ENCODE measurements at regions not wholly inside any gene's neighbourhood (a gene's known extent, or its start where the extent isn't known, plus 50 kb on each side); places are given as distances from the start of the nearest gene placed in this dataset.

DNA sequence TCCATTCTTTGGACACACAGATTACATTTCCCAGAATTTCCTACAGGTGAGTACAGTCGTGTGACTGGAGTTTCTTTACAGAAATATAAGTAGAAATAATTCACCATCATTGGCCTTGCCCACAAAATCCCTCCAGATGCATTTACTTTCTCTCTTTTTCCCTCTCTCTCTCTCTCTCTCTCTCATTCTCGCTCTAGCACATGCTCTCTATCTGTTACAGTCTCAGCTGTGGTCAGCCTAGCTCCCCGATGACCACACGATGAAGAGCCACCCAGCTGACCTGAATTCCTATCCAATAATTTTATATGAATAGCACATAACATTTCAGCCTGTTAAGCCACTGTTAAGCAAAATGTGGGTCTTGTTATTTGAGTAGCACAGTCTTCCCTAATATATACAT lies 507.9 kb downstream of the PCDH7 start:
- ATAC-seq (ENCODE audit: low FRiP score) = no peak
- TF ChIP-seq, protein P1, sequence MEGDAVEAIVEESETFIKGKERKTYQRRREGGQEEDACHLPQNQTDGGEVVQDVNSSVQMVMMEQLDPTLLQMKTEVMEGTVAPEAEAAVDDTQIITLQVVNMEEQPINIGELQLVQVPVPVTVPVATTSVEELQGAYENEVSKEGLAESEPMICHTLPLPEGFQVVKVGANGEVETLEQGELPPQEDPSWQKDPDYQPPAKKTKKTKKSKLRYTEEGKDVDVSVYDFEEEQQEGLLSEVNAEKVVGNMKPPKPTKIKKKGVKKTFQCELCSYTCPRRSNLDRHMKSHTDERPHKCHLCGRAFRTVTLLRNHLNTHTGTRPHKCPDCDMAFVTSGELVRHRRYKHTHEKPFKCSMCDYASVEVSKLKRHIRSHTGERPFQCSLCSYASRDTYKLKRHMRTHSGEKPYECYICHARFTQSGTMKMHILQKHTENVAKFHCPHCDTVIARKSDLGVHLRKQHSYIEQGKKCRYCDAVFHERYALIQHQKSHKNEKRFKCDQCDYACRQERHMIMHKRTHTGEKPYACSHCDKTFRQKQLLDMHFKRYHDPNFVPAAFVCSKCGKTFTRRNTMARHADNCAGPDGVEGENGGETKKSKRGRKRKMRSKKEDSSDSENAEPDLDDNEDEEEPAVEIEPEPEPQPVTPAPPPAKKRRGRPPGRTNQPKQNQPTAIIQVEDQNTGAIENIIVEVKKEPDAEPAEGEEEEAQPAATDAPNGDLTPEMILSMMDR (IDR thresholded peaks at IDR 0.05) = no peak

DNA sequence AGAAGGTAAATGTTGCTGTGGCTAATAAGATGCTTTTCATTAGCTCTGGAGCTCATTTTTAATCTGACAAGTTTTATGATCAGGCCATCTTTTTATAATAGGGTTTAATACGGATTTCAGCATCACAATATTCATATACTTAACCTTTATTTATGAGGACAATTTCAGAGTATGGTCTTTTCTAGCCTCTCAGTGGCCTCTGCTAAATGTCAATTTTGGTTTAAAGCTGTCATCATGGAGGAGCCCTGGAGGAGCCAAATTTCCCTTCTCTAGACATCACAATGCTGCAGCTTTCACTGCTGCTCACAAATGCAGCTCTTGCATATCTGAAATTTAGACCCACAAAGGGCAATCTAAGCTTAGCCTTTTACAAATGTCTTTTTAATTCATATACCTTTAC lies 510.4 kb downstream of the PCDH7 start:
- DNase-seq (ENCODE audit: low spot score) (no peak), ATAC-seq (ENCODE audit: low FRiP score) (no peak)
- TF ChIP-seq, protein P1 (IDR thresholded peaks at IDR 0.05) = no peak

More for the DNA sequence above, 507.9 kb downstream of the PCDH7 start:
- no peak for DNase-seq (ENCODE audit: low spot score)

DNA sequence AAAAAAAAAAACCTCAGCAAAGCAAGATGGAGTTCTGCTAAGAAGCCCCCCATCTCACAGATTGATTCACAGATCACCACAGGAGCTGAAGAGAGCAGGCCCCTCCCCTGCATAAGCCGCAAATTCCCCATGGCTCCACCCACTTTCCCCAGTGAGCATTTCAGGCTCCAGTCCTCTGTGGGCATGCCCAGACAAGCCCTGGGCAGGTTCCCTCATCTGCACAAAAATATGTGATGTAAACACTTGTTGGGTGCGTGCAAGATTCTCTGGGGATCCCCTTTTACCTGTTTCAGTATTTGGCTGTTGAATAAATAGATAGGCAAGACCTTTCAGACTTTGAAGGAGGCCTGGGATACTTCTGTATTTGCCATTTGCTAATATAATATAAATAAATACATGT lies 514.3 kb downstream of the PCDH7 start:
- DNase-seq (ENCODE audit: low spot score) (no peak), ATAC-seq (ENCODE audit: low FRiP score) (no peak)
- TF ChIP-seq, protein P1 (IDR thresholded peaks at IDR 0.05) = no peak

DNA sequence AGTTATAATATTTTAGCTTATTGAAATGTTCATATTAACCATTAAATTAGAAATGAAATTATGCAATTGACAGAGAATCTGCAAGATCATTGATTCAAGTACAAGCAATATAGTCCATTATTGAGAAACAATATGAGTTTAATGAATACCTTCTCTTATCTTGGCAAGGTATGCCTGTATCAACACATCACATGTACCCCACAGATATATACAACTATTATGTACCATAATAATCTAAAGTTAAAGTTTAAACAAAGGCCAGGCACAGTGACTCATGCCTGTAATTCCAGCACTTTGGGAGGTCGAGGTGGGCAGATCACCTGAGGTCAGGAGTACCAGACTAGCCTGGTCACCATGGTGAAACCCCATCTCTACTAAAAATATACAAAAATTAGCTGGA lies 514.7 kb downstream of the PCDH7 start:
- ATAC-seq (ENCODE audit: low FRiP score) (no peak), DNase-seq (ENCODE audit: low spot score) (no peak)
- TF ChIP-seq, protein P1 (IDR thresholded peaks at IDR 0.05) = no peak

DNA sequence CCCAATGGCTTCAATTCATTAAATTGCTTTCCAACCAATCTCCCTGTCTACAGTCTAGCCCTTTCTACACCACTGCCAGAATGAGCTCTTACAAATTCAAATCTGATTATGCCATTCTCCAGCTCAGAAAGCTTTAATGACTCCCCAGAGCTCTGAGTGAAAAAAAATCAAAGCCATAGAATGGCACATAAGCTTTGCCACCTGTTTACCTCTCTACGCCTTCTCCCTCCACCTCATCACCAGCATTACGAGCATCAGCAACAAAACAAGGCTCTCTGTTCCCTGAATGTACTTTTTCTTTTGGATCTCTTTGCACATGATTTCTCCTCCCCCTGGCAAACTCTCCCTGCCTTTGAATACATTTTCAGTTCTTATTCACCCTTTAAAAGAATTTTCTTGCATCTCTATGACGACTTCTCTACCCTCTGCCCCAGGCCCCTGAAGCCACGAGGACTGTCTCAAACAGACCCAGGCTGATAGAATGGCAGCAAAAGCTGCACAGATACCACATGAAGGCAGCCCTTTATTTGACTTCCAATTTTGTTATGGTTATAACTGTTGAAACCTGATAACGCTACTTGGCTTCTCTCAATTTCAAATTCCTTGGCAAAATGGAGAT lies 516.0 kb downstream of the PCDH7 start:
- TF ChIP-seq, protein P1 (IDR thresholded peaks at IDR 0.05) = no peak
- ATAC-seq (ENCODE audit: low FRiP score) = no peak
- DNase-seq (ENCODE audit: low spot score) = no peak

DNA sequence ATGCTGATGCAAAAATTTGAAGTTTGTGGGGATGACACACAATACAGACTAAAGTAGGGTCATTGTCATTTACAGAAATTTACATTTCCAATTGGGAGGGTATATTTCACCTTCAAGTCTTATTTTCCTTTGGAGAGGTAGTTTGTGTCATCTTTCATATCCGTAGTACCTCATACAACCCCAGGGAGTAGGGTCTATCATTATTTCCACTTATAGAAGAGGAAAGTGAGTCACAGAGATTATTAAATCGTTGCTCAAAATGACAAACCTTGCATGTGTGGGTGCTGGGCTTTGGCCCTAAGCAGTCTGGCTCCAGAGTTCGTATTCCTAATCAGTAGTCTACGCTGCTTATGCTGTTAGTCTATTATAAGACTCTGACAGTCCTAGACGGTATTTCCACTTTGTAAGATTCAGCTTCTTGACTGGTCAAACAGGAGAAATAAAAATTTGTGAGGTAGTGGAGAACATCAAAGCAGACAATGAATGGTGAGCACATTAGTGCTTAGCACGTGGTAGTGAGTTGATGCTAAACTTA lies 516.5 kb downstream of the PCDH7 start:
- no peak for ATAC-seq (ENCODE audit: low FRiP score)
- TF ChIP-seq, protein P1 (IDR thresholded peaks at IDR 0.05) = no peak
- DNase-seq (ENCODE audit: low spot score) = no peak

DNA sequence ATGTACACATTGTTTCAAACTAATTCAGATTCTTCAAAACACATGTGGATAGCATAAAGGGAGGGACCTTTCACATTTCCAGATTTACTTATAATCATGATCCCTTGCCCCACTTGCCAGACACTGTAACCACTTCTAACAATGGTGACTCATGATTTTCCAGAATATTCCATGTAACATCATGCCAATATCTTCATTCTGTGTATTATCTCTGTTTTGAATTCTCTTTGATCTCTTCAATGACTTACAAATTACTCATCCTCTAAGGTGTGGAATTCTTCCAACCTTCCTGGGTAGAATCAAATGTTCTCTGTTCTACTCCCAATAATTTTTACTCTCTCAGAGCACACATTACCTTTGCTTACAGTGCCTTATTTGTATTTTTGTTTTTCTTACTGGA lies 517.1 kb downstream of the PCDH7 start:
- TF ChIP-seq, protein P1 (IDR thresholded peaks at IDR 0.05) = no peak
- DNase-seq (ENCODE audit: low spot score) (no peak), ATAC-seq (ENCODE audit: low FRiP score) (no peak)

Measured in omental fat pad (tissue), 3 donors.